GM08714 (cell line): ENCODE measurements at regions not wholly inside any gene's neighbourhood (a gene's known extent, or its start where the extent isn't known, plus 50 kb on each side); places are given as distances from the start of the nearest gene placed in this dataset.

Experiments used
- H3K4me3 ChIP-seq: fragments of 200-500 bp; sonication (Bioruptor generic); 2 replicates; pipeline ENCODE4 v1.5.1; 2014; ENCODE audit warnings: mild to moderate bottlenecking, low read length, inconsistent platforms
- ZNF274 ChIP-seq: IDR thresholded peaks from 2 replicates; pipeline ENCODE4 v1.6.1; 2012; ENCODE audit warnings: mild to moderate bottlenecking, low read depth, low read length

- no peak overlapping the region for H3K4me3 ChIP-seq
- TF ChIP-seq ZNF274 = no peak
Observed at GRCh38 chr10:130809761-130810515, 501.6 kb downstream of the TCERG1L start.

- TF ChIP-seq ZNF274 = no peak
Observed at GRCh38 chr10:130810856-130811255, 500.7 kb downstream of the TCERG1L start.

GRCh38 chr10:130812381-130813148, 499.0 kb downstream of the TCERG1L start:
- no peak overlapping the region for H3K4me3 ChIP-seq

More at GRCh38 chr10:130810856-130811255, 500.7 kb downstream of the TCERG1L start:
- no peak overlapping the region for H3K4me3 ChIP-seq

GRCh38 chr10:130814610-130815009, 496.9 kb downstream of the TCERG1L start:
- TF ChIP-seq ZNF274 = no peak
- no peak overlapping the region for H3K4me3 ChIP-seq

More at GRCh38 chr10:130812381-130813148, 499.0 kb downstream of the TCERG1L start:
- TF ChIP-seq ZNF274 = no peak

- TF ChIP-seq ZNF274 = no peak
- H3K4me3 ChIP-seq = no peak overlapping the region
Observed at GRCh38 chr10:130816116-130816901, 495.2 kb downstream of the TCERG1L start.

- no peak overlapping the region for H3K4me3 ChIP-seq
- TF ChIP-seq ZNF274 = no peak
Observed at GRCh38 chr10:130817046-130817624, 494.4 kb downstream of the TCERG1L start.

- no peak overlapping the region for H3K4me3 ChIP-seq
- TF ChIP-seq ZNF274 = no peak
Observed at GRCh38 chr10:130817674-130818073, 493.8 kb downstream of the TCERG1L start.

GRCh38 chr10:130820880-130821482, 490.5 kb downstream of the TCERG1L start:
- H3K4me3 ChIP-seq = no peak overlapping the region
- TF ChIP-seq ZNF274 = no peak

GRCh38 chr10:130824230-130825014, 487.1 kb downstream of the TCERG1L start:
- no peak for TF ChIP-seq ZNF274
- H3K4me3 ChIP-seq = no peak overlapping the region

GRCh38 chr10:130833596-130833995, 477.9 kb downstream of the TCERG1L start:
- no peak overlapping the region for H3K4me3 ChIP-seq
- TF ChIP-seq ZNF274 = no peak

- no peak overlapping the region for H3K4me3 ChIP-seq
- no peak for TF ChIP-seq ZNF274
Observed at GRCh38 chr10:130834170-130834569, 477.4 kb downstream of the TCERG1L start.

GRCh38 chr10:130834573-130834972, 476.9 kb downstream of the TCERG1L start:
- no peak overlapping the region for H3K4me3 ChIP-seq
- TF ChIP-seq ZNF274 = no peak

GRCh38 chr10:130835068-130835467, 476.5 kb downstream of the TCERG1L start:
- H3K4me3 ChIP-seq = no peak overlapping the region
- no peak for TF ChIP-seq ZNF274
